ENCODE measurements at regions not wholly inside any gene's neighbourhood (a gene's known extent, or its start where the extent isn't known, plus 50 kb on each side); places are given as distances from the start of the nearest gene placed in this dataset.
A peak's percentile ranks its signal among the peaks of the same experiment; 100 is the strongest.
"Not testable (repeated sequence)": the region's sequence is repeated elsewhere in the genome, so short reads cannot be mapped to it uniquely, and the experiment has no call there.

DNA sequence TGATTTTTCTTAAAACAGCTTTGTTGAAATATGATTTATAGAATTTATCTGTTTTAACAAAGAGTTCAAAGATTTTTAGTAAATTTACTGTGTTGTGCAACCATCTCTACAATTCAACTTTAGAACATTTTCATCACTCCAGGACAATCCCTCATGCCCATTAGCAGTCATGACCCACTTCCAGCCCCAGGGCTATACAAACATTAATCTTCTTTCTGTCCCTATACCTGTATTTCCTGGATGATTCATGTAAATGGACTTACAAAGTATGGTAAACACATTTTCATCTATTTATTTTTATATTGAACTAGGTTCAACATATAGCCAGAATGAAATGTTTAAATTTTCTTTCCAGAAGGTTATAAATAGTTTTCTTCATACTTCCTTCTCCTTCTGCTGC is 127.8 kb upstream of the CCDC180 start:
- no peak overlapping the region for H3K4me3 ChIP-seq (ENCODE audit: low read length)
- TF ChIP-seq, protein P1, sequence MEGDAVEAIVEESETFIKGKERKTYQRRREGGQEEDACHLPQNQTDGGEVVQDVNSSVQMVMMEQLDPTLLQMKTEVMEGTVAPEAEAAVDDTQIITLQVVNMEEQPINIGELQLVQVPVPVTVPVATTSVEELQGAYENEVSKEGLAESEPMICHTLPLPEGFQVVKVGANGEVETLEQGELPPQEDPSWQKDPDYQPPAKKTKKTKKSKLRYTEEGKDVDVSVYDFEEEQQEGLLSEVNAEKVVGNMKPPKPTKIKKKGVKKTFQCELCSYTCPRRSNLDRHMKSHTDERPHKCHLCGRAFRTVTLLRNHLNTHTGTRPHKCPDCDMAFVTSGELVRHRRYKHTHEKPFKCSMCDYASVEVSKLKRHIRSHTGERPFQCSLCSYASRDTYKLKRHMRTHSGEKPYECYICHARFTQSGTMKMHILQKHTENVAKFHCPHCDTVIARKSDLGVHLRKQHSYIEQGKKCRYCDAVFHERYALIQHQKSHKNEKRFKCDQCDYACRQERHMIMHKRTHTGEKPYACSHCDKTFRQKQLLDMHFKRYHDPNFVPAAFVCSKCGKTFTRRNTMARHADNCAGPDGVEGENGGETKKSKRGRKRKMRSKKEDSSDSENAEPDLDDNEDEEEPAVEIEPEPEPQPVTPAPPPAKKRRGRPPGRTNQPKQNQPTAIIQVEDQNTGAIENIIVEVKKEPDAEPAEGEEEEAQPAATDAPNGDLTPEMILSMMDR (conservative IDR thresholded peaks at IDR 0.05; ENCODE audit: low read depth, low read length), result no peak
- DNase-seq (ENCODE audit: low read depth), result no peak

- H3K4me3 ChIP-seq (ENCODE audit: low read length), result no peak overlapping the region
- DNase-seq (ENCODE audit: low read depth), result peak; percentile 44
- TF ChIP-seq, protein P1 (conservative IDR thresholded peaks at IDR 0.05; ENCODE audit: low read depth, low read length), result no peak
Observed at GRCh38 chr9:97176206-97176605, 131.3 kb upstream of the CCDC180 start.

DNA sequence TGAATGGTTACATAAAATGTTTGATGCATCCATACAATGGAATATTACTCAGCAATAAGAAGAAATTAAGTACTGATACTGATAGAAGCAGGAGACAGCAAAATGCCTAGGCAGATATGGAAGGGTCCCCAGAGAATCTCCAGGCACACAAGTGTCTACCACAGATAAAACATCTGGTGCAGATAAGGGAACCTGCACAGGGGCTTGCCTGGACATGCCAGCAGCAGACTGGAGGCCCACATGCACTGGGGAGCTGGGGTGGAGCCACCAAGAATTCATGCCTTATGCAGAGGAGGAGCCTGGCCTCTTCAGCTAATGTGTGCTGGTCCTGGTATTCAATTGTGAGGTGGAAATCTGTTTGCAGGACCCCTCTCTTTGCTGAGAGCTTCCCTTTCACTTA is 129.2 kb upstream of the CTSV start:
- DNase-seq (ENCODE audit: low read depth), result not testable (repeated sequence)

GRCh38 chr9:97166496-97167138 is 127.7 kb upstream of the CTSV start:
- not testable (repeated sequence) for DNase-seq (ENCODE audit: low read depth)

More for the DNA sequence above, 129.2 kb upstream of the CTSV start:
- H3K4me3 ChIP-seq (ENCODE audit: low read length), result not testable (repeated sequence)

DNA sequence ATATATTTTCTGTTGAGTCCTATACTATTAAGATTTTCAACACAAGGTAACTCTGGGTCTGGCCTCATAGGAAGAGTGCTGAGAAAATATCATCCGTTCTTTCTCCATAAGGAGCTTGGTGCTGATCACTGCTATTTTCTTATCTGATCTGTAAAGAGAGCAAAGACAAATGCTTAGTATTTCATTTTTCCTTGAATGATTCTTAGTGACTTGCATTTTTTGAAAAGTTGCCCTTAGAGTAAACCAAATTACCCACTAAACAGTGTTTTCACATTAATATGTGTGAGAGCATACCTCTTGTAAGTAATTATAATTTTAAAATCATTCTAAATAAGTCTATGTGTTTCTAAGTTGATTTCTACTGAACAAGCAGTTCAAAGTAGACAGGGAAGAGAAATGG is 121.3 kb upstream of the CTSV start:
- TF ChIP-seq, protein P1 (conservative IDR thresholded peaks at IDR 0.05; ENCODE audit: low read depth, low read length), result no peak
- no peak for DNase-seq (ENCODE audit: low read depth)
- no peak overlapping the region for H3K4me3 ChIP-seq (ENCODE audit: low read length)

More at GRCh38 chr9:97166496-97167138, 127.7 kb upstream of the CTSV start:
- H3K4me3 ChIP-seq (ENCODE audit: low read length), result not testable (repeated sequence)

DNA sequence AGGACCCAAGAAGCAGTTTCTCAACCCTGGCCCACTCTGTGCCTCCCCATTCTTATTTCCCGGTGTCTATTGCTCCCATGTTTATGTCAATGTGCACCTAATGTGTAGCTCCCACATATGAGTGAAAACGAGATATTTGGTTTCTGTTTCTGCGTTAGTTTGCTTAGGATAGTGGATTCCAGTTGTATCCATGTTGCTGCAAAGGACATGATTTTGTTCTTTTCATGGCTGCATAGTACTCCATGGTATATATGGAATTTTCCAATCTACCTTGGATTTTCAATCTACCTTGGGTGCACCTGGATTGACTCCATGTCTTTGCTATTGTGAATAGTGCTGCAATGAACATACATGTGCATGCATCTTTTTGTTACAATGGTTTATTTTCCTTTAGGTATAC is 119.8 kb upstream of the CTSV start:
- DNase-seq (ENCODE audit: low read depth); H3K4me3 ChIP-seq (ENCODE audit: low read length): not testable (repeated sequence)

GRCh38 chr9:97155441-97155840 is 116.5 kb upstream of the CTSV start:
- H3K4me3 ChIP-seq (ENCODE audit: low read length); DNase-seq (ENCODE audit: low read depth): not testable (repeated sequence)

DNA sequence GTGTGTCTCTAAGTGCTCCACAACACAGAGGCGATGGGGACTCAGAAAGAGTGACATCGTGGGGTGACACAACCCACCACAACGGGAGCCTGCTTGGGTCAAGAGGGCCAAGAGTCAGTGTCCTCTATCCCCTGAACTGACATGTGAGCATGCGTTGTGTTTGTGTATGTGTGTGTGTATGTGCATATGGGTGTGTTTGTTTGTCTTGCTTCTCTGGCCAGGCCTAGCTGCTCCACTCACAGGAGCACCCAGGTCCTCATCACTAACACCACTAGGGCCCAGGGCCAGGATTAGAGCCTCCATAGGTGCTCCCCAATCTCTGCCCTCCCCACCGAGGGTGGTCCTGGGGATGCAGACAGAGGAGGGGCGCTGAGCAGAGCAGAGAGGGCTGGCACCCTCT is 115.0 kb upstream of the CTSV start:
- H3K4me3 ChIP-seq (ENCODE audit: low read length), result no peak overlapping the region
- no peak for DNase-seq (ENCODE audit: low read depth)
- TF ChIP-seq, protein P1 (conservative IDR thresholded peaks at IDR 0.05; ENCODE audit: low read depth, low read length), result no peak

DNA sequence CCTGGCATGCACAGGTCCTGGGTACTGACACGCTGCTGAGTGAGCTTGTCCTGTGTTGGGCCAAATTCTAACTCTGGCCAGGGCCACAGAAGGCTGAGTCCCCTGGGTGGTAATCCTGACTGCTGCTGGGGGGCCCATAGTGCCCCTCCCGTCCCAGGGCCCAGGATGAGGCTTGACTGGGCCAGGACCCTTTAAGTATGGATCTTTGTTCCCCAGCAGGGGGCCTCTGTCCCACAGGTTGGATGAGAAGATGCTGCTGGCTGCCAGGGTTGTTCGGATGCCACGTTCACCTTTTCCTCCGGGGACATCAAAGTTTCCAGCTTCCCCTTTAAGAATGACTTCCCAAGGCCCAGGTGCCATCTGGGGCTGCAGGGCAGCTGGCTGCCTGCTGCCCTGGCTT is 114.2 kb upstream of the CTSV start:
- DNase-seq (ENCODE audit: low read depth); H3K4me3 ChIP-seq (ENCODE audit: low read length): not testable (repeated sequence)

DNA sequence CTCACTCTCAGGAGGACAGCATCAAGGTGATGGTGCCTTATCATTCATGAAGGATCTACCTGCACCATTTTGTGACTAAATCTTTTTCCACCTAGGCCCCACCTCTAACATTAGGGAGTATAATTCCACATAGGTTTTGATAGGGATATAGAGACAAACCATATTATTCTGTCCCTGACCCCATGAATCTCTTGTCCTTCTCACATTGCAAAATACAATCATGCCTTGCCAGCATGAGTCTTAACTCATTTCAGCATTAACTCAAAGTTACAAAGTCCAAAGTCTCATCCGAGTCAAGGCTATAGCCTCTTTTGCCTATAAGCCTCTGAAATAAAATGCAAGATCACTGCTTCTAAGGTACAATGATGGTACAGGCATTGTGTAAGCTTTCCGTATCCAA is 111.5 kb upstream of the CTSV start:
- H3K4me3 ChIP-seq (ENCODE audit: low read length); DNase-seq (ENCODE audit: low read depth): not testable (repeated sequence)

DNA sequence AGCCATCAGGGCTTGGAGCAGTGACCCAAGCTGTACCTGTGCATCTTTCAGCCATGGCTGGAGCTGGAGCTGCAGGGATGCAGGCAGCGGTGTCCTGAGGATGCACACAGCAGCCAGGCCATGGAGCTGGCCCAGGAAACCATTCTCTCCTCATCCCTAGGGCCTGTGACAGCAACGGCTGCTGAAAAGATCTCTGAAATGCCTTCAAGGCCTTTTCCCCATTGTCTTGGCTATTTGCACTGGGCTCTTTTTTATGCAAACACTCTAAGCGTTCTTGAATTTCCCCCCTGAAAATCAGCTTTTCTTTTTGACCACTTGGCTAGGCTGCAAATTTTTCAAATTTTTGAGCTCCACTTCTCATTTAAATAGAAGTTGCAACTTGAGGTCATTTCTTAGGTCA is 109.5 kb upstream of the CTSV start:
- DNase-seq (ENCODE audit: low read depth); H3K4me3 ChIP-seq (ENCODE audit: low read length): not testable (repeated sequence)

DNA sequence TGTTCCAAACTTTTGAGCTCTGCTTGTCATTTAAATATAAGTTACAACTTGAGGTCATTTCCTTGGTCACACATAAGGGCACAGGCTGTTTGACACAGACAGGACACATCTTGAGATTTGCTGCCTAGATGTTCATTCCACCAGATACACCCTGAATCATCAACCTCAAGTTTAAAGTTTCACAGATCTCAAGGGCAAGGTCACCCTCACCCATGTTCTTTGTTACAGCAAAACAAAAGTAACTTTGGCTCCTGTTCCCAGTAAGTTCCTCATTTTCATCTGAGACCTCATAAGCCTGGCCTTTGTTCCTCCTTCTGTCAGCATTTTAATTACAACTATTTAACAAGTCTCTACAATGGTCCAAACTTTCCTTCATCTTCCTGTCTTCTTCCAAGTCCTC is 106.7 kb upstream of the CTSV start:
- not testable (repeated sequence) for DNase-seq (ENCODE audit: low read depth); H3K4me3 ChIP-seq (ENCODE audit: low read length)

Data from retinal pigment epithelial cell (primary cell).